22Rv1 (cell line): ENCODE measurements at regions not wholly inside any gene's neighbourhood (a gene's known extent, or its start where the extent isn't known, plus 50 kb on each side); places are given as distances from the start of the nearest gene placed in this dataset.

ENCODE experiments used
- ZFX ChIP-seq: fragments of 450-650 bp; IDR thresholded peaks from 2 replicates; pipeline ENCODE4 v1.6.1; 2017; ENCODE audit warnings: antibody characterized with exemption, borderline replicate concordance
- TF ChIP-seq, protein P1 (sequence below): fragments of 450-650 bp; IDR thresholded peaks from 2 replicates; pipeline ENCODE4 v1.5.1; 2017; ENCODE audit warnings: mild to moderate bottlenecking

DNA sequence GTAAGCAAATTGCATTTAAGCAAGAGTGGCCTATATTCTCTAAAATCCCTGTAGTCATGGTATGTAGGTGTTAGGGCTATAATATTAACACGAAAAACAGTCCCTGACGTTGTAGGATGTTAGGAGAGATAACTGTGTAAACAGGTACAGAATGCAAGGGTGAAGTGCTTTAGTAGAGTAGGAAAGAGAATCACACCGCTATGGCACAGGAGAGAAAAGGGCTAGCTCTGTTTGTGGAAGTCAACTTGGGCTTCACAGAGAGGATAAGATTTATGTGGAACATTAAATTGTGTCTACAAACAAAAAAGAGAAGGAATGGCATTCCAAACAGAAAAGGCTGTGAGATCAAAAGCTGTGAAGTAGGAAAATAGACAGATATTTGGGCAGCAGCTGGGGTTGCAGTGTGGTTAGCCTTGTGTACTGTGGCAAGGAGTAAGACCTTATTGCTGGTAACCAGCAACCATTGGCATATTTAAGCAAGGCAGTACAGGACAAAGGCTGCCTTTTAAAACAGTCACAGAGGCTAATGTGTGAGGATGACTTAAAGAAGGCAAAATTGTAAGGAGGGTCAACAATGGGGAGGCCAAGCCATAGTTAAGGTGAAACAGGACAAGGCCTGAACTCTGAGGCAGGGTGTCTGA is 337.5 kb upstream of the ADAMTSL1 start:
- TF ChIP-seq, protein P1, sequence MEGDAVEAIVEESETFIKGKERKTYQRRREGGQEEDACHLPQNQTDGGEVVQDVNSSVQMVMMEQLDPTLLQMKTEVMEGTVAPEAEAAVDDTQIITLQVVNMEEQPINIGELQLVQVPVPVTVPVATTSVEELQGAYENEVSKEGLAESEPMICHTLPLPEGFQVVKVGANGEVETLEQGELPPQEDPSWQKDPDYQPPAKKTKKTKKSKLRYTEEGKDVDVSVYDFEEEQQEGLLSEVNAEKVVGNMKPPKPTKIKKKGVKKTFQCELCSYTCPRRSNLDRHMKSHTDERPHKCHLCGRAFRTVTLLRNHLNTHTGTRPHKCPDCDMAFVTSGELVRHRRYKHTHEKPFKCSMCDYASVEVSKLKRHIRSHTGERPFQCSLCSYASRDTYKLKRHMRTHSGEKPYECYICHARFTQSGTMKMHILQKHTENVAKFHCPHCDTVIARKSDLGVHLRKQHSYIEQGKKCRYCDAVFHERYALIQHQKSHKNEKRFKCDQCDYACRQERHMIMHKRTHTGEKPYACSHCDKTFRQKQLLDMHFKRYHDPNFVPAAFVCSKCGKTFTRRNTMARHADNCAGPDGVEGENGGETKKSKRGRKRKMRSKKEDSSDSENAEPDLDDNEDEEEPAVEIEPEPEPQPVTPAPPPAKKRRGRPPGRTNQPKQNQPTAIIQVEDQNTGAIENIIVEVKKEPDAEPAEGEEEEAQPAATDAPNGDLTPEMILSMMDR, result no peak
- no peak for TF ChIP-seq ZFX
